Muscle of back (tissue), 3 donors: ENCODE measurements at regions not wholly inside any gene's neighbourhood (a gene's known extent, or its start where the extent isn't known, plus 50 kb on each side); places are given as distances from the start of the nearest gene placed in this dataset.

Experiments used
- DNase-seq, 3 donors: peaks; one replicate each; pipeline versions ENCODE4 v3.0.0 to v3.0.0-alpha.2; 2013

DNA sequence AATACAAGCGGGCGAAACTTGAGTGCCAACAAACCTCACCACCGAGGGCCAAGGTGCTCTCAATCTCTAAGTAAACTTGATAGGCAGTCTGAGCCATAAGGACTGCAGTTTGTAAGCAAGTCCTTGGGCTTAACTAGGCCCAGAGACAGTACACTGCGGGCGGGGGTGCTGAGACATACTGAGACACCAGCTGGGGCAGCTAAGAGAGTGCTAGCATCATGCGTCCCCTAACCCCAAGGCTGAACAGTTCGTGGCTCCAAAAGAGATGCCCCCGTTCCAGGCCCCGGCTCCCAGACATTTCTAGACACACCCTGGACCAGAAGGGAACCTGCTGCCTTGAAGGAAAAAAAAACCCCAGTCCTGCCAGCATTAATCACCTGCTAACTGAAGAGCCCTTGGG lies 126.8 kb upstream of the PRDX4 start:
- no peak for DNase-seq

DNA sequence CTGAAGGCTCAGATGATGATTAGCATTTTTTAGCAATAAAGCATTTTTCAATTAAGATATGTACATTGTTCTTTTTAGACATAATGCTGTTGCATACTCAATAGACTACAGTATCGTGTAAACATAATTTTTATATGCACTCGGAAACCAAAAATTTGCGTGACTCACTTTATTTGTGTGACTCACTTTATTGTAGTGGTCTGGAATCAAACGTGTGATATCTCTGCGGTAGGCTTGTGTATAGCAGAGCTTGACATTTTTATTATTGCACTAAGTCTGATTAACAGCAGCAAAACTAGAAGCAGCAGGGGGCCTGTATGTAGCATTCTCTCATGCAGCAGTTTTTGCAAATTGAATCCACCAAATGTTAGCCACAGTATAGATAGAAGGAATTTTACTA lies 119.1 kb upstream of the PRDX4 start:
- DNase-seq: no peak

DNA sequence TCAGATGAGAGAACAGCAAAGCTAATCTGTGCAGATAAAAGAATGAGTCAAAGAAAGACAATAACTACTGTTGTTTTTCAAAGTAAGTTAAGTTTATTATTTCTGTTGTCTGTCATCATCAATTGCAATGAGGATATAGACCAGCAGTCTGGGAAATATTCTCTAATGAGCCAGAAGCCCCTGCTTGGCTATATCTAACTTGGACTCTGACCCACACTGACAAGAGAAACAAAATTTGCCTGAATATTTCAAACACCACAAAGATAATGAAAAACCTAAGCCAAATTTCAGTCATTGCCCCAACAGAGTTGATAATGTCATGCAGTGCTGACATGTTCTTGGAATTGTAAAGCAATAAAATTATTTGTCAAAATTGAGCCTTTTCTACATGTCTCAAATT lies 115.0 kb upstream of the PRDX4 start:
- peak in 1 of 3 donors; percentile 0 for DNase-seq

DNA sequence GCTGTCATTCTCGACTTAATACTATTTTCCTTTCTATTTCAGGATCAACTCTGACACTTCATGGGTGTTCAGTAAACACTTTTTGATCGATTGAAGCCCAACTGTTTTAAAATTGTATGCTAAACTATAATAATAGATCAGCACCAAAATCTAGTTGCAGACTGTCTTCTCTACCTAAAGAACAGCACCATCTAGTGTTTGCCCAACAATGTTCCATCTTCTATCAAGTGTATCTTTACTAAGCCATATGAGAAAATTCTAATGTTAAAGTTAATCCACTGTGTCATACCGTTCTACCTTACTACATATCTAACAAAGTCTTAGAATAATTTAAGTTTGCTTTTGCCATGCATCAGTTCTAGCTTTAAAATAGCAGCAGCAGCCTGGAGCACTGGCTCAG lies 113.0 kb upstream of the PRDX4 start:
- peak; percentile 12 to 48 (median 22) for DNase-seq

DNA sequence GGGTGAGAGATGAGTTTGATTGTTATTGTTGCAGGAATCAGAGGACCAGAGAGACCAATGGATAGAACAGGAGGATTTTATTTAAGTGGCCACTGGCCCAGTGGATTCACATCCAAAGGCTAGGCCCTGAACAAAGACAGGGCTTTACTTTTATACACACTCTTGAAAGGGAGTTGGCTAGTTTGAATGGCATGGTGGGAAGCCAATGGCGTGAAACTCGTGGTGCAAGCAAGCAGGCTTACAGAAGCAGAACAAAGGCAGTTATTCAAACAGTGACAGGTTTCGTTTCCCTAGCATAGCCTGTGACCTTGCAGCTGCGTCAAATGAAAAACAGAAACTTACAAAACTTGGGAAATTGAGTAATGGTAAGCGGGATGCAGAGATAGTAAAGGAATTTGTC lies 110.2 kb upstream of the PRDX4 start:
- DNase-seq: no peak

DNA sequence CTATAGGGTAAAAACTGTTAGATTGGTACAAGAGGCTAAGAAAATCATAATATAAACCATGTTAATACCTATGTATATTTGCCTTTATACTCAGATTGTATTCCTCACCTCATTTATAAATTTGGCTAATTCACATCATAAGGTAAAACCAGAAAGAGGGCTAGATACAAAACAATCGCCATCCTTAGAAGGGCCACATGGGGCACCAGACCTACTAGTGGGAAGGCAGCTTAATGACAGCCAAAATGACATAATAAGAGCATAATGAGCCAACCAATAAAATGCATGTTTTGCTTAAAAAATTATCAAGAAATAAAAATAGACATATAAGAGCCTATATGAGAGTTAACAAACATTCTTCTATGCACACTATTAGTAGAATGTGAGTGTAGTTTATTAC lies 107.3 kb upstream of the PRDX4 start:
- no peak for DNase-seq

DNA sequence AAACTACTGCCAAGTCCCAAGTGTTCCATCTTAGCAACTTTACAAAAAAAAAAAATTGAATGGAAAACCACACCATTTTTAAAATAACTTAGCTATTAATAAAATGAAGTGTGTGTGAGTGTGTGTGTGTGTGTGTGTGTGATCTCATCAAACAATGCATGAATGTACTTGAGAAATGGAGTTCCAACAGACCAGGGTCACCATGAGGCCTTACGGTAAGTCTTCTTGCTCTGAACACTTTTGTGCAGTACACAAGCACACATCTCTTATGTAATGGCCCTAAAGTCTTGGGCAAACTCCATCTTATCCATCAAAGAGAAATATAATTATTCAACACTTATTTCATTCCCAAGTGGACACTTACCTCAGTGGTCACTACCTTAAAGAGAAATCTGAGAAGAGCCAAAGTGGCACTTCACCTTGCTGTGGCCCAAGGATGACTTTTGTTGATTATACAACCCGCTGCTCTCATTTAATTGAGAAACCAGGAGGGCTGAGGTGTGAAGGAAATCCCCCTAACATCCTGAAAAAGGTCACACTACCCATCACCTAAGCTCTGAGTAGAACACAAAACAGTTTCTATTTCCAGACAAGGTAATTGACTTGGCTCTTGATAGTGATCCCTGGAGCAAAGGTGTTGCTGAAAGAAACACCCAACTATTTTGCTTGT lies 96.5 kb upstream of the PRDX4 start:
- DNase-seq: no peak

DNA sequence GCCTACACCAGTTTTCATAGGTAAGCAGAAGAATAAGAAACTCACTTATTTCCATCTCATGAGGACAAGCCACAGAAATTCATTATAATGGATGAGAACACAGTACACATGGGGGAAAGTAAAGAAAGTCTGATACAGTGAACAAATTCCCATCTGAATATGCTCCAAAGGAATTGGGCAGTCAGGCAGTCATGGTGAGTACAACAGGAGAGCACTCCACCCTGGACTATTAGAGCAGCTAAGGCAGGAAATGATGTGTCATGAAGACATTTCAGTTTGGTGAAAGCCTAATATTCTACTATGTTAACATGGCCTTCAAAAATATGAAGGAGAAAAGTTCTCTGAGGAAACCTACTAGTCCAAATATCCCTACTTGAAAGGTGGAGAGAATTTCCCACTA lies 92.0 kb upstream of the PRDX4 start:
- no peak for DNase-seq

DNA sequence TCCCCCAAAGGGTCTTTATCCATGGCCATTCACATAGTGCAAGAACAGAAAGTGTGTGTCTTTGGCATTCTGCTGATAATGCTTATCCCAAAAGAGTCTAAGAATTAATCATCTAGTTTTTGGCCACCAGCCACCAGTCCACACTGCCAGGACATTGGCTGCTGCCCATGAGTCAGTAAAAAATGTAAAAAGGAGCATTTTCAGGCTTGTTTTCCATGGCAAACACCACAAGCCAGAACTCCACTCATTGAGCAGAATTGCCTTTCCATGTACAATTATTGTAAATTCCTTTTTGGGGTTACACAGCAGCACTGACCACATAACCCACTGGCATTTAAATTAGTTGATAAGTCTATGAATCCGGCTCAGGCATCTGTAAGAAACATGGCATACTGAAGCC lies 89.2 kb upstream of the PRDX4 start:
- no peak for DNase-seq

DNA sequence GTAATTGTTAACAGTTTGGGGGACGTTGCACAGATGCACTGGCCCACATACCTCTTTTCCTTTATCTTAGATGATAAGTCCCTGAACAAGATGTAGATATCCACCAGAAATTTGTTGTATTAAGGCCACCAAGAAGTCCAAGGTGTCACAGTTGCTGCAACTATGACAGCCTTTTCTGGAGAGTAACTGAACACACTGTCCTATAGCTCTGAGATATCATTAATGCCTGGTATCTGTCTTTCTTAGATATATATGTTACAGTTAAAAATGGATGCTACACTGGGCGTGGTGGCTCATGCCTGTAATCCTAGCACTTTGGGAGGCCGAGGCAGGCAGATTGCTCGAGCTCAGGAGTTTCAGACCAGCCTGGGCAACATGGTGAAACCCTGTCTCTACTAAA lies 77.8 kb upstream of the PRDX4 start:
- DNase-seq: no peak

DNA sequence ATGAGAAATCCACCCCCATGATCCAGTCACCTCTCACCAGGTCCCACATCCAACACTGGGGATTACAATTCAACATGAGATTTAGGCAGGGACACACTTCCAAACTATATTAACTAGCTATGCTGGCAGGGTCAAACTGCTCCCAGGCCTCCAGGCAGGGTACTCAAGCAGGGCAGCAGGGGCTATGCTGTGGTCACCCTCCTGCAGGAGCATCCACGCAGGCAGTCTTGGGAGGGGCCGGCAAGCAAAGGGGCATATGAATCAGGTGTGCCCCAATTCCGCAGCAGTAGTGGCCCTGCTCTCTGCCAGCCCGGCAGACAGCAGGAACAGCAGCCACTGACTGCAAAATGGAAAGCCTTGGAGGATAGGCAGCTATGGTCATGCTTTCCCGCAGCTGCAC lies 74.6 kb upstream of the PRDX4 start:
- DNase-seq: no peak

DNA sequence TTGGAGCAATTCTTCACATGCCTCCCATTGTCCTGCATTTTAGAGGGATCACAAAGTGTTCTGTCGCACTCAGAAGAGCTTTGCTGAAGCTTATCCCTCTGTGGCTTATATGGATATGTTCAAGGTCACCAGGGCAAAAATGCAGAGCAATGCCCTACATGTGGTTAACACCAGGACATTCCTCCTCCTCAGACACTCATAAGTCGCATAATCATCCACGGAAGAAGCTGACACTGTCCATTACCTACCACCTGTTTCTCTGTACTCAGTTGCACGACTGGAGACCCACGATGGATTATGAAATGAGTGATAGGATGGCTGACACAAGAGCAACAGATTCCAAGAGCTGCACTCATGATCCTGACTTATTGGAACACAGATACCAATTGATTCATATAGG lies 68.7 kb upstream of the PRDX4 start:
- no peak for DNase-seq

DNA sequence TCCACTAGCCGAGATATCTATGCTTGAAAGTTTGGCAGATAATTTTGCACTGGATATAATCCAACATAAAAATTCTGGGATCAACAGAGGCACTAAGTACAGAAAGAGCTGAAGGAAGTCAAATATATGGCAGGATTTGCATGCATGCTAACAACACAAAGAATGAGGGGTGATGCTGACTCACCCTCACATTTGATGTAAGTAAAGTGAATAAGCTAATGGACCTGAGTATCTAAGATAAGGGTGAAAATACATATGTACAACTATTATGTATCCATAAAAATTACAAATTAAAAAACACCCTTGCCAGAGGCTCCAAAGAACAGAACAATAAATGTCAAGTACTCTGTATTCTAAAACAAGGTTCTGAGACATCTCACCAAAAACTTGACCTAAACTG lies 63.8 kb upstream of the PRDX4 start:
- DNase-seq: no peak

DNA sequence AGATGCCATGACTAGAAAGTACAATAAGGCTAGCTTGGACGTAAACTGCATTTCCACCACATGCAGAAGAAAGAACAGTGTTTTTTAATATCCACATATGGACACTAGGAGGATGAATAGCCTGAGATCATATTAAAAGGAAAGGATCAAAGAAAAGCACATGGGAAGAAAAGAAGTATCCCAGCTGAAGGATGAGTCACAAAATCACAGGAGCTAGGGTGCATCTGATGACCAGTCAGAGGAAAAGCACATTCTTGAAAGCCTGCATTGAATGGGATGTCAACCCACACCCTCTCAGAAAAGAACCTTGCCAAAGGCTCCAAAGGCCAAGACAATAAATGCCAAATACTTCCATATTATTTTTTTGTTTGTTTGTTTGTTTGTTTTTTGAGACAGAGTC lies 56.8 kb upstream of the PRDX4 start:
- DNase-seq: no peak

DNA sequence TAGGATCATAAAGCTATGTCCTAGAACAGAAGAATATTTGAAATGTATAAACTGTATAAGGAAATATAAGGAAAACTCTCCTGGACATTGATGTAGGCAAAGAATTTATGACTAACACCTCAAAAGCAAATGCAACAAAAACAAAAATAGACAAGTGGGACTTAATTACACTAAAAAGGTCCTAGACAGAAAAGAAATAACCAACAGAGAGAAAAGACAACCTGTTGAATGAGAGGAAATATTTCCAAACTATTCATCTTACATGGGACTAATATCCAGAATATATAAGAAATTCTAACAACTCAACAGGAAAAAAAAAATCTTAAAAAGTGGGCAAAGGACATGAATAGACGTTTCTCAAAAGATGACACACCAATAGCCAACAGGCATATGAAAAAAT lies 54.4 kb upstream of the PRDX4 start:
- no peak for DNase-seq

DNA sequence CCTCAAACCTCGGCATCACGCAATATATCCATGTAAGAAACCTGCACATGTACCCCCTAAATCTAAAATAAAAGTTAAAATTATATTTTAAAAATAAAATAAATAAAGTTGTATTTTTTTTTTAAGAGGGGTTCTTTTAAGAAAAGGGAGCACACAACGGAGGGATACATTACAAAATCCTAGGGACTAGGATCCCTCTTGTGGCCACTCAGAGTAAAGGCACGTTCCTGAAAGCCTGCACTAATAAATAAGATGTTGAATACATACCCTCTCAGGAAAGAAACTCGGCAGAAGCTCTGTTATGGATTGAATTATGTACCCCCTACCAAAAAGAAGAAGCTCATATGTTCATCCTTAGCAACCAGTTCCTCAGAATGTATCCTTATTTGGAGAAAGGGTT lies 50.9 kb upstream of the PRDX4 start:
- peak in 2 of 3 donors; percentile 6 to 10 for DNase-seq
